DMS153 treated with DMSO at 0.1 percent for 48 hours (cell line): ENCODE measurements at regions not wholly inside any gene's neighbourhood (a gene's known extent, or its start where the extent isn't known, plus 50 kb on each side); places are given as distances from the start of the nearest gene placed in this dataset.
A peak's percentile ranks its signal among the peaks of the same experiment; 100 is the strongest.

Experiments used
- DNase-seq: peaks from one replicate; lab custom pipeline; 2025; ENCODE audit not compliant: unreplicated experiment; lab: John Stamatoyannopoulos, UW

DNA sequence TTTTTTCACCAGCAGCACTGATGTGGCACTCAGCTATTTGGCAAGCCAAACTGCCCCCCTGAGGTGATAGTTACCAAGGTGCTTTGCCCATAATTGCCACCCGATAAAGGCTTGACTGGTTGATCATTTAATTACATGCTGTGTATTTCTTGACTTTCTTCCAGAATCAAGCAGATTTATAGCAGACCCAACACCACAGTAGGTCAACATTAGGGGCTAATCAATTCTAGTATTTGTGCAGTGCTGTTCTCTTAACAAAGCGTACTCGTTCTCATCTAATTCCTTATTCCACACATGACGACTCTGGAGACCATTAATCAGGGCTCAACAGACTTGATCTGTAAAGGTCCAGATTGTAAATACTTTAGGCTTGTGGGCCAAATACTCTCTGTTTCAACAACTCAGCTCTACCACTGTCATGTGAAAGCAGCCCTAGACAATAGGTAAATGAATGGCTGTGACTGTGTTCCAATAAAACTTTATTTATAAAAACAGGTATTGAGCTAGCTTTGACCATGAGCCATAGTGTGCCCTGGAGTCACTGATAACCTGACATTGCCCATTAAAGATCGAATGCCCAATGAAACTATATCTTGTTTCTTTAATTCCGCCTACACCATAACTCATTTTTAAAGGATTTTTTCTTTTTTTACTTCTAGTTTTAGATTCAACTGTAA is 119.1 kb upstream of the TMC3 start:
- no peak for DNase-seq

DNA sequence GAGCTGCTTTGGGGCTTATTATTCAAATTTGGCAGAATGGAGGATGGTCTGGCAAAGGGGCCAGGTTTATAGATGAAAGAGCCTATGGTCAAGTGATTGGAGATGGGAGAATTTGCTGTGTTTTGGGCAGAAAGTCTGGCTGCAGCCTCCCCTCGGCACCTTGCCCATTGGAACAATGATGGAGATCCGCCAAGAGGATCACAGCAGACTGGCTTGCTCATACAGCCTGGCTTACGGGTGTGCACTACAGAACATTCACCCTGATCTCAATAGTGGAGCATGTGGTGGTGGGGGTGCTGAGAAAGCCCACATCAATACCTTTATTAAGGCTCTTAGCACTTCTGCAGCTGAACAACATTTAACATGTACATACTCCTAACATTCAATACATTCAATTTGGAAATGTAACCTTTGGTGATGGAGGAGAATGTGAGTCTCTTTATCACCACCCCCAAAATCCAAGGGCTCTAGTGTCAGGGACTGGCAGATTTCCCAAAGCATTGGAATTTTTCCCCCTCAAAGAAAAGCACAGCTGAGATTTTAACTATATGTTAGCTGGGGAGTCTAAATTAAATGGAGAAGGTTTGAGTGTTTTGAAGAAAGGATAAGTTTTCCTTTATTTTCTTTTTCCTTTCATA is 118.4 kb upstream of the TMC3 start:
- no peak for DNase-seq

DNA sequence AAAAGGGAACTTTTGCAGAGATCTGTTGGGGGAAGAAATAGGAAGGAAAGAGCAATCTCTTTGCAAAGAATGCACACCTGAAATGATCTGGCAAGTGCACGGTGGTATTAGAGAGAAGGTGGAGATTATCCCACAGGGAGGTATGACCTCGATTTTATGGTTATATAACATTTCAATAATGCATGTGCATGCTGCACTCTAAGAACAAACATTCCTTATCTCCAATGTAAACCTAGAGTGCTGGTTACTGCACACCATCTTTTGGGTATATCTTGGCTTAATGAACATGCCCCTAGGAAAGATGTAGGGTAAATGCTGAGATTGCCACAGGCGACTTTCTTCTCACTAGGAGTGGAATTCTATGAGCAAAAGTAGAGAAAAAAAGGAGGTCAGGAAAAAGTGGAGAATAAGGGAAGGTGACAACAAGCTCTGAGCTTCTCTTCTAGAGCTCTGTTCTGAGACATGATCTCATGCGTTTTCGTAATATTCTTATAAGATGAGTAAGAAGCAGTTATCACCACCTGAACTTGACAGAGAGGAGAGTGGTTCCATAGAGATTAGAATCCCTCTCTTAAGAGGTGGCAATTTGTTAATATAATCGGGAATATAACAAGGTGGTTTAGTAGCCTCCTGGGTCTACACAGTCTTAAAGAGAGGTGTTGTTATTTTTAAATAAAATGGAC is 117.5 kb upstream of the TMC3 start:
- DNase-seq = no peak

DNA sequence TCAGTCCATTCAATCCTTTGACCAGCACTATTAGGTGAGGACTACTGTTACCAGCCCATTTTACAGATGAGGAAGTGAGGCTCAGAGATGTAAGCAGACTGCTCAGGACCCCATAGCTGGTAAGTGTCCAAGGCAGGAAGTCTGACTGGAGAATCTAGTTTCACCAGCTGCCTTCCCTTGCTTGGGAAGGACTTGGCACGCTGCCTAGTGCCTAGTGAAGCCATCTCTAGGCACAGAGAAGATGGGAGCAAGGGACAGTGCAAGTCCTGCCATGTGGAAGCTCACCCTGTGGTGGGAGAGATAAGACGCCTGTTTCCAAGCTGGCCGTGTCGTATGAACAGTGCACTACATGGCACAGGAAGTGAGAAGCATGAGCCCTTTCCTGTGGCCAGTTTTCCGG is 111.8 kb upstream of the TMC3 start:
- DNase-seq = no peak

DNA sequence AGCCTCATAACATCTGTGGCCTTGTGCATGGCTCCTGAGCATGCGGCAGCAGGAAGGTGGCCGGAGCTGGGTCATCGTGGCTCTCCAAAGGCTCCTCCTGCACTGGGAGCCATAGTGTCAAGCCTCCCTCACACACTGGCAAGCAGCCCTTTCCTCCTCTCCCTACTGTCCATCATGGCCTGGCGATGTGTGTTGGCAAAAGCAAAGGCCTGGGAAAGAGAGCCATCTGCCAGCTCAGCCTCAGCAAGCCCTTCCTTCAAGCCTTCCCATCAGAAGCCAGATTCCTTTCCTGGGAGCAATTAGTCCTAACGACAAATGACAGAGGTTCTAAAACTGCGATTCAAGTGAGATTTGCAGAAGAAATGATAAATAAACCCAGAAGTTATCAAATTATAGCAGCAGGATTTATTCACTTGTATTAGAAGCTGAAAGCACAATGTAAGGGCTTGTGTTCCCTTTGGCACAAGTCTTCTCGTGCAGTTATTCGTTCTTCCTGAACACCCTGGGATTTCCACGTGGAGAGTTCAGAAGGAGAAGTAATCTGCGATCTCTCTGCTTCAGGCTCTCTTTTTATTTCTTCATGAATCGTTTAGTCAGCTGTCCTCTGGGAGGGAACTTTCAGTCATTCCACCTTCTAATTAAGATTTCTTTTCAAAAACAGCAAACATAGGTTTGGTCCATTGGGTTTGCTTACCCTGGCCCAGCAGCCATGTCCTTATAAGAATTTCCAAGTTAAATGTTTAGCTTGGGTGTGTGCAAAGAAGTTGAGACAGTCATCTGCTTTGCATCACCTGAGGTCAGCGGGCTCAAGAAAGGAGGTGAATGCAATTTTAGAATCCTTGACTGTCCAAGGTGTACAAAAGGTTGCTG is 110.3 kb upstream of the TMC3 start:
- DNase-seq = no peak

DNA sequence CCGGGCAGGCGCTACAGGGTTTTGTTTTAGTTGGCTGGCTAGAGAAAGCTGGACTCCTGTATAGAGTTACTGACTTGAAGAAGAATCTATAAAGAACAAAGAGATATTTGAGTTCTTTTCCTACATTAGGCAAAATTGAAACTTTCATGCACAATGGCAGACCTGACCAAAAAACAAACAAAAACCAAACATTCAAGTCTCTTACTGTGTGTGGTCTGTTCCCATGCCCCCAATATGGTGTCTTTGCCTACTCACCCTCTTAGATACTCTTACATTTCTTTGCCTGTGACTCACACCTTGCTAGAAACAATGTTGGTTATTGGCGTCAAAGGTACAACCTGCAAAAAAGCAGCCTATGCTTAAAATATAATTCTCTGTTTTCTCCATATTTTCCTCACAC is 109.5 kb upstream of the TMC3 start:
- no peak for DNase-seq

DNA sequence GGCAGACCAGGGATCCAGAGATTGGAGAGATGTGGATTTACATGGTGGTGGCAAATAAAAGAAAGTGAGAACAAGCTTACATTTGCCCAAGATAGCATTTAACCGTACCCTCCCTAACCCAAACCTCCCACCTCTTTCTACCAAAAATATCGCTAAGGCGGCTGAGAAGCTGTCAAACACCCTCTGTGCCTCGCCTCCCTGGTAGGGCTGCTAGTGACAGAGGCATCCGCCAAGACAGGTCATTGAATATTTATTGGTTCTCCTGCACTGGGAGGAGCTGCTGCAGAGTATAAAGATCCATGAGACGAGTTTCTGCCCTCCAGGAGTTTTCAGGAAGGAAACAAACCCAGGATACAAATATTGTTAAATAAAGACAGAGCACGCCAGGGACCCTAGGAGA is 107.3 kb upstream of the TMC3 start:
- no peak for DNase-seq

DNA sequence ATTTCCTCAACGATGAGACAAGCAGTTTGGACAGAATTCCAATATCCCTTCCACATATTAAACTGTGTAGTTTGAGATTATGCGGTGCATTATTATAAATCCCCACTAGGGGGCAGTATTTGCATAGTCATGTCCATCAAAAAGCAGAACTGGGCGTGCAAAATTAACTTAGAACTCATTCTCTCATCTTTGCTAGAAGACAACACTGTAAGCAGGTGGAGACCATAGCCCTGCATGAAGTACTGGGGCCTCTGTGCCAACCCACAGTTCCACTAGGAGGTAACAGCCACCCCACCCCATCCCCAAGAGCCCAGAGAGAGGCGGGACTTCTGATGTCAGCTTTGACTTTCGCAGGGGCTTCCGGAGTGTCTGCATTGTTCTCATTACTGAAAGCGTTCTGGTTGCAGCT is 106.6 kb upstream of the TMC3 start:
- DNase-seq = peak; percentile 37

DNA sequence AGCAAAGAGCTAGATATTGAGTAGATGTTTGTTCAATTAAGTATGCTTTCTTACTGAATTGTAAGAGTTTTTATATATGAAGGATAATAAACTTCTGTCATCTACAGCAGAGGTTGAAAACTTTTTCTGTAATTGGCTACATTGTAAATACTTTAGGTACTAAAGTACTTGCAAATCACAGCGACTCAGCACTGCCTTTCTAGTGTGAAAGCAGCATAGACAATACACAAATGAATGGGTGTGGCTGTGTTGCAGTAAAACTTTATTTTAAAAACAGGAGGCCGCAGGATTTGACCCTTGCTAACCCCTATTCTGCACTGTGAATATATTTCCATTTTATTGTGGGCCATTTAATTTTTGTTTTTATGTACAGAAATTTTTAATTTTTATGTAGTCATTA is 104.3 kb upstream of the TMC3 start:
- no peak for DNase-seq

DNA sequence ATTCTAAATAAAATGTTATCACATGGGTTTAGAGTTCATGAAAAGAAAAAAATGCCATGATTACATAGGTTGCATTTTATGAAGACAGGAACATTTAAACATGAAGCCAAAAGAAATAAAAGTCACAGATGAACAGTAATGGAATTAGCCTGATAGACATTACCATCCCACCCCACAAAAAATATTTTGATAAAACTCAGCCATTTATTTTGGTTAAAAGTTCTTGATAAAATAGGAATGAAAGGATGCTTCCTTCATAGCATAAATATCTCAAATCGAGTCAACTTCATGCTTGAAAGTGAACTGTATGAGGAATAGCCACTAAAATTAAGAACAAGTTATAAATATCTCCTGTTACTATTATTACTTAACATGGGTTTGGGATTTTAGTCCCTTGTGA is 101.9 kb upstream of the TMC3 start:
- DNase-seq = no peak

DNA sequence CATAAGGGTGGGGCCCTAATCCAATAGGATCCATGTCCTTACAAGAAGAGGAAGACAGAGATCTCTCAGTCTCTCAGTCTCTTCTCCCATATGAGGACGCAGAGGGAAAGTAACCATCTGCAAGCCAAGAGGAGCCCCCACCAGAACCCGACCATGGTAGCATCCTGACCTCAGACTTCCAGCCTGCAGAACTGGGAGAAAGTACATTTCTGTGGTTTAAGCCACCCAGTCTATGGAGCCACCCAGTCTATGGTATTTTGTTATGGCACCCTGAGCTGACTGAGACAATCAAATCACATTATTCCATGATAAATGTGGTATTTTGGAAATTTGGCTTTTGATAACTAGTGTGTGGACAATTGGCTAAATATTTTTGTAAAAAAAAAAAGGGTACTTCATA is 101.5 kb upstream of the TMC3 start:
- no peak for DNase-seq

DNA sequence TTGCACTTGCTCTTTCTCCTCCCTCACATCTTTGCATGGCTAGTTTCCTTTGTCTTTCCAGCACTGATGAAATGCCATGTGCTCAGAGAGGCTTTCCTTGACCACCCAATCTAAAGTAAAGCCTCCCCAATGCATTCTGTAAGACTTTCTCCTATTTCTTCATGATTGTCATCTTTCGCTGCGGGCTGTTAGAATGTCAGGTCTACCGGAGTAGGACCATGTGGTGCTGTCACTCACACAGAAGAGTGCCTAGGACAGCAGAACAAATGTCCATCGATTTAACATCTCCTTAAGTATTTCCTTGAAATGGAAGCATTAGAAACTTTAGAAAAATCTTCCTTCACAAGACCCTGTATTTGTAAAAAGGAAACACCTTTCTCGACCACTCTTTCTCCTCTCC is 99.9 kb upstream of the TMC3 start:
- no peak for DNase-seq

DNA sequence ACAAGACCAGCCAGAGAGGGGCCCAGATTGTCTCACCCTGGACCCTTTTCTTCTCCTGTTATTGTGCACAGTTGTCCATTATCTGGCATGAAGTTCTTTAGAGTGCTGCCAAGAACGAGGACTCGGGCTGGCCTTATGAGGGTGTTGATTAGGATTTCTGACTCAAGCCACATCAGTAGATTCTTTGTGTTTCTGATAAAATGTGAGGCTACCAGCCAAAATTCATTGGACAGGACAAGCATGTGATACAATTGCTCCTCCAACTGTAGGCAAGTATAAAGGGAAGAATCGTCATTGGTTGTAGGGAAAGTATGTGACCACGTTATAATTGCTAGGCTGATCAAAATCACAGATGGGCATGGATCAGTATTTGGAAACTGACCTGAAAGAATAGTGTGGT is 99.2 kb upstream of the TMC3 start:
- no peak for DNase-seq

DNA sequence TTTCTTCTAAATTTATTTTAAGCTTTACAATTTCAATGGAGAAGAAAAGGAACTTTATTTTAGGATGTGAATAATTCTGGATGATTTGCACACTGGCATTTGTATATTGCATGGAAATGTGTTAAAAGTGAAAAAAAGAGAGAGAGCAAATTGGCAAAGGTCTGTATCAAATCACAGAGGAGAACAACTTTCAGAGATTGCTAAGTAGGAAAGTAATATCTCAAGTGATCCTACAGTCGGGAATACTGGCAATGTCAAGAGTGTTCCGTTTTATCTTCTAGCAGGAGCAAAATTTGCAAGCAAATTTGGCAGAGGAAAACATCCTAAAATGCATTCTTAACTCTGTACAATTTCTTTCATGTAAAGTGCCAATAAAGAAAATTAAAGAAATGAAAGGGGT is 97.1 kb upstream of the TMC3 start:
- no peak for DNase-seq

DNA sequence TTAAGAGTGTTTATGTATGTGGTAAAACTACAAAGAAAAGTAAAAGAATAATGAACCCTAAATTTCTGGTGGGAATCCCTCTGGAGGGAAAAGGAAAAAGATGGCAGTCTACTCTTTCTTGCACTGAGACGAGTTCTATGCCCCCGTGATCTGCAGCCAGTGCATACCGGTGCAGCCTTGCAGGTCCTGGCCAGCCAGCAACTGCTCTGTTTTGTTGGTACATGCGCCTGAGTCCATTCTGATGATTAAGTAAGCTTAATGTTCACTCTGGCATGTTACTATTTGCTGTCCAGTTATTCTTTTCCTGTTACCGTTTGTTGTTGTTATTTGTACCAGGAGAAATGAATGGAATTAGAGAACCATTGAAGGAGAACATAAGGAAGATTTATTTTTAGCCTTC is 95.1 kb upstream of the TMC3 start:
- no peak for DNase-seq

DNA sequence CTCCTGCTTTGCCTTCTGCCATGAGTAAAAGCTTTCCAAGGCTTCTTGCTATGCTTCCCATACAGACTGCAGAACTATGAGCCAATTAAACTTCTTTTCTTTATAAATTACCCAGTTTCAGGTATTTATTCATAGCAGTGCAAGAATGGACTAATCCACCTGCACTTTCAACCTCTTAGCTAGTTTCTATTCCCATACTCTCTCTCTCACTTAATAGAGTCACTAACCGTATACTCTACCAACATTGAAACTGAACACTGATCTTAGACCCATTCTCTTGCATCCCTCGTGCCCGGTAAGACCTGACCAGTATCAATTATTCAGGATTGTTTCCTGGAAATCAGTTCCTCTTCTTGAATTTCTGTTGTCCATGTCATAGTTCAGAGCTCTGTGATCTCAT is 92.7 kb upstream of the TMC3 start:
- DNase-seq = no peak

DNA sequence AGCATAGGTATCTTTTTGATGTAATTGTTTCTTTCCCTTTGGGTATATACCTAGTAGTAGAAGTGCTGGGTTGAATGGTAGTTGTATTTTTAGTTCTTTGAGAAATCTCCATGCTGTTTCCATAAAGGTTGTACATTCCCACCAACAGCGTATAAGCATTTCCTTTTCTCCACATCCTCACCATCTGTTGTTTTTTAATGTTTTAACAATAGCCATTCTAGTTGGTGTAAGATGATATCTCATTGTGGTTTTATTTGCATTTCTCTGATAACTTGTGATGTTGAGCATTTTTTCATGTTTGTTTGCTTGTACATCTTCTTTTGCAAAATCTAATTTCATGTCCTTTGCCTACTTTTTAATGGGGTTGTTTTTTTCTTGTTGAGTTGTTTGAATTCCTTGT is 80.0 kb upstream of the TMC3 start:
- DNase-seq = no peak

DNA sequence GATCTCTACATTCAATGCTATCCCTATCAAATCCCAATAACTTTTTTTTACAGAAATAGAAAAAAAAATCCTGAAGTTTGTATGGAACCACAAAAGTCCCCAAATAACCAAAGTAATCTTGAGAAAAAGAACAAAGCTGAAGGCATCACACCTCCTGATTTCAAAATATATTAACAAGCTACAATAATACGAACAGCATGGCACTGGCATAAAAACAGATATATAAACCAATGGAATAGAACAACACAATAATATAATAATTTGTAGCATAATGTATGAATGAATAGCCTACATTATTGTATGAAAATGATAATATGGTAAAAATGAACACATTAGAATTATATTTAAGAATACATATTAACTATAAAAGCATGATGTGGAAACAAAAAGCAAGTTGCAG is 76.7 kb upstream of the TMC3 start:
- DNase-seq = no peak

DNA sequence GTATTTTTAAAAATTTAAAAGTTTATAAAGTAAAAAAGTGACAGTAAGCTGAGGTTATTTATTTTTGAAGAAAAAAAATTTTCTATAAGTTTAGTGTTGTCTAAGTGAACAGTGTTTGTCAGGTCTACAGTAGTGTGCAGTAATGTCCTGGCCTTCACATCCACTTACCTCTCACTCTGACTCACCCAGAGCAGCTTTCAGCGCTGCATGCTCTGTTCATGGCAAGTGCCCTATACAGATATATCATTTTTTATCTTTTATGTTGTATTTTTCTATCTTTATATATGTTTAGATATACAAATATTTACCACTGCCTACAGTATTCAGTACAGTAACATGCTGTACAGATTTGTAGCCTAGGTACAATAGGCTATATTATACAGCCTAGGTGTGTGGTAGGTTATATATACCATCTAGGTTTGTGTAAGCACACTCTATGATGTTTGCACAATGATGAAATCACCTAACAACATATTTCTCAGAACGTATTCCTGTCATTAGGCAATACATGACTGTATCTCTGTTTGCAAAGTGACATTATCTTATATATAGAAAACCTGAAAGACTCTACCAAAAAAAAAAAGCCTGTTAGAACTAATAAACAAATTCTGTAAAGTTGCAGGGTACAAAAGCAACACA is 75.9 kb upstream of the TMC3 start:
- no peak for DNase-seq

DNA sequence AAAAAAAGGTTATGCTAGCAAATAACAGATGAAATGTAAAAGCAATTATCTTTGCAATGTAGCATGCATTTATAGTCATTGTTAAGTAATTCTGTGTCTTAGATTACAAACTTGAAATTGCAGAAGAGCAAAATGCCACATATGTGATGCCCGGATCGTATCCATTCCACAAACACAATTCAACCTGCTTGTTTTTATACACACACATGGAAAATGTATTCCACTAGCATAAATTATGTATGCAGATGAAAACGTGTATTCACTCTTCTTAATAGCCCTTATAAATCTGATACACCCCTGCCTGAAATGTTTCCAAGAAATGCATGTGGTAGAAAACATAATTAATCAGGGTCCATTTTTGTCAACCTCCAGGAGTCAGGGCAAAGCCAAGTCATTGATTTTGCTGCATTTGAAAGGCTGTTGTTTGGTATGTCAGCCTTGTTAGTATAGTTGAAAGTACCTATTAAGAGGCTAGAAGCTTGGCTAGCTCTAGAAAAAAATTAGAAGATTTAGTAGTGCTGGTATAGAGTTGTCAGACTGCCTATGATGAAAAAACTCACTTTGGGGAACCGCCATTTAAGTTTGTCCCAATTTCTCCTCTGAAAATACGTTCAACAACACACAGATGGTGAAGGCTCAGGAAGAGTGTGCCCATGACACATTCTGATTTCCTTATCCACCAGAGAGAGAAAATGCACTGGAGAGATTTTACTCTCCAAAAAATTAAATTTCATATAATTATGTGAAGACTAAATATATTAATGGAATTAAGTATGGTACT is 69.2 kb upstream of the TMC3 start:
- no peak for DNase-seq
